ENCODE measurements at regions not wholly inside any gene's neighbourhood (a gene's known extent, or its start where the extent isn't known, plus 50 kb on each side); places are given as distances from the start of the nearest gene placed in this dataset.

GRCh38 chr11:116164843-116165242, 607.9 kb downstream of the BUD13 start:
- H3K79me2 ChIP-seq (ENCODE audit: low read depth), result no peaks in the 10 kb centered on the region
- H3K4me2 ChIP-seq, result no peak overlapping the region
- H3F3A ChIP-seq (ENCODE audit: low read depth), result no peaks in the 10 kb centered on the region
- TF ChIP-seq EZH2 (IDR thresholded peaks at IDR 0.05), result no peak
- TF ChIP-seq EZH2phosphoT487 (IDR thresholded peaks at IDR 0.05), result no peak
- no peak for TF ChIP-seq CTCF (IDR thresholded peaks at IDR 0.05)
- no peaks in the 10 kb centered on the region for H3K9me3 ChIP-seq (ENCODE audit: low read depth)
- H3K4me3 ChIP-seq, result no peak overlapping the region
- Mint-ChIP-seq H3K4me1 (peaks cover 54% of the 10 kb centered on the region), H3K36me3 (no peaks in the 10 kb centered on the region), H3K9me3 (no peaks in the 10 kb centered on the region), H3K27me3 (ENCODE audit: insufficient read depth, low read depth) (peaks cover 14% of the 10 kb centered on the region), H3K27ac (peak overlapping the region; percentile 12), H3K4me3 (no peak overlapping the region)
- no peaks in the 10 kb centered on the region for H3K27me3 ChIP-seq
- no peak for DNase-seq (ENCODE audit: low spot score)
- peaks cover 14% of the 10 kb centered on the region for H3K4me1 ChIP-seq
- H2AFZ ChIP-seq (replicated peaks), result no peak overlapping the region
- H3K9ac ChIP-seq, result no peak overlapping the region
- no peaks in the 10 kb centered on the region for H4K20me1 ChIP-seq (ENCODE audit: low read depth)
- H3K36me3 ChIP-seq, result no peaks in the 10 kb centered on the region
- no peak overlapping the region for H3K27ac ChIP-seq

- H3F3A ChIP-seq (ENCODE audit: low read depth), result no peaks in the 10 kb centered on the region
- H3K9ac ChIP-seq, result no peak overlapping the region
- peak overlapping the region; percentile 98 for H3K27ac Mint-ChIP-seq
- H3K9me3 Mint-ChIP-seq, result no peaks in the 10 kb centered on the region
- H3K36me3 ChIP-seq, result no peaks in the 10 kb centered on the region
- H3K9me3 ChIP-seq (ENCODE audit: low read depth), result no peaks in the 10 kb centered on the region
- no peak overlapping the region for H3K27ac ChIP-seq
- no peaks in the 10 kb centered on the region for H3K27me3 ChIP-seq
- no peaks in the 10 kb centered on the region for H4K20me1 ChIP-seq (ENCODE audit: low read depth)
- no peak overlapping the region for H3K4me3 ChIP-seq
- no peaks in the 10 kb centered on the region for H3K79me2 ChIP-seq (ENCODE audit: low read depth)
- peaks cover 12% of the 10 kb centered on the region for H3K27me3 Mint-ChIP-seq (ENCODE audit: insufficient read depth, low read depth)
- TF ChIP-seq EZH2phosphoT487 (IDR thresholded peaks at IDR 0.05), result no peak
- TF ChIP-seq CTCF (IDR thresholded peaks at IDR 0.05), result no peak
- no peak for TF ChIP-seq EZH2 (IDR thresholded peaks at IDR 0.05)
- peaks cover 14% of the 10 kb centered on the region for H3K4me1 ChIP-seq
- H3K4me3 Mint-ChIP-seq, result peak overlapping the region; percentile 84
- H2AFZ ChIP-seq (replicated peaks), result no peak overlapping the region
- DNase-seq (ENCODE audit: low spot score), result peak; percentile 87
- no peaks in the 10 kb centered on the region for H3K36me3 Mint-ChIP-seq
- peaks cover 64% of the 10 kb centered on the region for H3K4me1 Mint-ChIP-seq
- peak overlapping the region; percentile 28 for H3K4me2 ChIP-seq
These were observed 609.9 kb downstream of the BUD13 start for GRCh38 chr11:116162886-116163230.

GRCh38 chr11:116162086-116162885, 610.5 kb downstream of the BUD13 start:
- no peak overlapping the region for H3K9ac ChIP-seq
- no peaks in the 10 kb centered on the region for H3K9me3 Mint-ChIP-seq
- peak overlapping the region; percentile 84 for H3K4me3 Mint-ChIP-seq

More at GRCh38 chr11:116162086-116162885, 610.5 kb downstream of the BUD13 start:
- TF ChIP-seq CTCF (IDR thresholded peaks at IDR 0.05), result no peak
- TF ChIP-seq EZH2phosphoT487 (IDR thresholded peaks at IDR 0.05), result no peak
- TF ChIP-seq EZH2 (IDR thresholded peaks at IDR 0.05), result no peak
- no peak overlapping the region for H3K4me3 ChIP-seq
- peaks cover 14% of the 10 kb centered on the region for H3K4me1 ChIP-seq
- H3K4me1 Mint-ChIP-seq, result peaks cover 68% of the 10 kb centered on the region
- H3K79me2 ChIP-seq (ENCODE audit: low read depth), result no peaks in the 10 kb centered on the region
- DNase-seq (ENCODE audit: low spot score), result no peak
- H2AFZ ChIP-seq (replicated peaks), result no peak overlapping the region
- H4K20me1 ChIP-seq (ENCODE audit: low read depth), result no peaks in the 10 kb centered on the region
- peaks cover 10% of the 10 kb centered on the region for H3K27me3 Mint-ChIP-seq (ENCODE audit: insufficient read depth, low read depth)
- no peaks in the 10 kb centered on the region for H3K36me3 ChIP-seq
- H3K9me3 ChIP-seq (ENCODE audit: low read depth), result no peaks in the 10 kb centered on the region
- H3F3A ChIP-seq (ENCODE audit: low read depth), result no peaks in the 10 kb centered on the region
- peak overlapping the region; percentile 28 for H3K4me2 ChIP-seq
- no peaks in the 10 kb centered on the region for H3K27me3 ChIP-seq
- H3K36me3 Mint-ChIP-seq, result no peaks in the 10 kb centered on the region
- H3K27ac ChIP-seq, result no peak overlapping the region
- H3K27ac Mint-ChIP-seq, result peak overlapping the region; percentile 98
